GM12872 (cell line): ENCODE measurements at regions not wholly inside any gene's neighbourhood (a gene's known extent, or its start where the extent isn't known, plus 50 kb on each side); places are given as distances from the start of the nearest gene placed in this dataset.

Source experiments
- CTCF ChIP-seq: IDR thresholded peaks from 3 replicates; pipeline ENCODE4 v1.5.1; 2011; ENCODE audit warnings: low read depth, mild to moderate bottlenecking, low read length, moderate library complexity; ENCODE audit not compliant: insufficient read depth

- TF ChIP-seq CTCF: no peak
These were observed 114.8 kb upstream of the CSF3R start for GRCh38 chr1:36597514-36597913.

DNA sequence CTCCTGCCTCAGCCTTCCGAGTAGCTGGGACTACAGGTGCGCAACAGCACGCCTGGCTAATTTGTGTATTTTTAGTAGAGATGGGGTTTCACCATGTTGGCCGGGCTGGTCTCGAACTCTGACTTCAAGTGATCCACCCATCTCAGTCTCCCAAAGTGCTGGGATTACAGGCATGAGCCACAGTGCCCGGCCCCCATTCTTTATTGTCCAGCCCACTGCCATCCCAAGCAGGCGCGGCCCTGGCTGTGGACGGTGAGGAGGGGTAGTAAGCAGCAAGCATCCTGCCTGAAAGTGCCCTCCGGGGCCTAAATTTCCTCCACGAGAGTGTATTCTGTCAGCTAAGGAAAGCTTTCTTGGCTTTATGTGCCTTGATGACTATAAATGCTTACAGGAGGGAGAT lies 113.2 kb upstream of the CSF3R start:
- no peak for TF ChIP-seq CTCF

- TF ChIP-seq CTCF: no peak
These were observed 112.6 kb upstream of the CSF3R start for GRCh38 chr1:36595349-36595748.

GRCh38 chr1:36594023-36594422 lies 111.3 kb upstream of the CSF3R start:
- TF ChIP-seq CTCF: no peak

- no peak for TF ChIP-seq CTCF
These were observed 108.6 kb upstream of the CSF3R start for GRCh38 chr1:36591278-36591677.

DNA sequence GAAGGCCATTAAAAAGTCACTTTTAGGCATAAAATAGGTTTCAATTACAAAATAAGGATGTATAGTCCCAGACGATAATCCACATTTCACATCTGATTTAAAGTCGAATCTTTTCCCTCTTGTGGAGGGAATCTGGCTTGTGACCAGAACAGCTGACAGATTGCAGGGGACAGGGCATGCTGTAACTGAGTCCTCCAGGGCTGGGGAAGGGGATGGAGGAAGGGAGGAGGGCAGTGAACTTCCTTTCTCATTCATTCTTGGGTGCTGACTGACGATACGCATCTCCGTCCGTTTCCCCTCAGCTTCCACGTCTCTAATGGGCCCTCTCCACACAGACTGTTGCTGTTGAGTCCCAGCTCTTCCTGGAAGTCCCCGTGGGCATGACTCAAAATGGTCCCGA lies 108.1 kb upstream of the CSF3R start:
- no peak for TF ChIP-seq CTCF

DNA sequence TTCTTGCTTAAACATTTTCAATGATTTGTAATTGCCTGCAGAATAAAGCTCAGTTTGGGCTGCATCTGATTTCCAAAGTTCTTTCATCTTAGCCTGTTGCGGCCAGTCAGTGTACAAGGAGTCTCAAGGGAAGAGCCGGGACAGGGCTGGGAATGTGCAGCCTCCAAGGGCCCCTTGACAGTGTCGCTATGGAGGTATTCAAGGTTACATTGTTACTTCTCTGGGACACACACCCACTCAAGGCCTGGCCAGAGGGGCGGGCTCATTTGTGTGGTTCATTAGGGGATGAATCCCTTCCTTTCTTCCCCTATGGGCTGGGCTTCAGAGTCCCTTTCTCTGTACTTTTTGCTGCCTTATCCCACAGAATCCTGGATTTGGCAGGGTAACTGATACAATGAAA lies 107.6 kb upstream of the CSF3R start:
- TF ChIP-seq CTCF: no peak

- TF ChIP-seq CTCF: no peak
These were observed 106.3 kb upstream of the CSF3R start for GRCh38 chr1:36588972-36589371.
